ENCODE measurements at regions not wholly inside any gene's neighbourhood (a gene's known extent, or its start where the extent isn't known, plus 50 kb on each side); places are given as distances from the start of the nearest gene placed in this dataset.
"Not testable (repeated sequence)": the region's sequence is repeated elsewhere in the genome, so short reads cannot be mapped to it uniquely, and the experiment has no call there.

DNA sequence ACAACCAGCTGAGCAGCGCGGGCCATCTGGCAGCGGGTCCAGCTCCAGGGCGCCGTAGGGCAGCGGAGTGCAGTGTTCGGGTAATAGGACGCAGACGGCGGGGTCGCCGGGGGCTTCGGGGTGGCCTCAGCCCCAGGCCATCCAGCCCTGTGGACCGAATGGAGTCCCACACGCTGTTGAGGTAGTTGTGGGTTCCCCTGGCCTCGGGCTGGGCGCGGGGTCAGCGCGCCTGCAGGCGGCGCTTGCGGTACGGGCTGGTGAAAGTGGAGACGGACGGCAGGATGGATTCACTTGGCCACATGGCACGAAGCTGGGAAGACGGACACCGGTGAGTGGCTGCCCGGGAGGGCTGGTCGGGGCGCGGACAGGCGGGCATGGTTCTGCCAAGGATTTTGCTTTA is 63.8 kb downstream of the RAB6D start:
- TF ChIP-seq CTCF, POLR2A (IDR thresholded peaks at IDR 0.05): not testable (repeated sequence)
